Activated naive CD4-positive, alpha-beta T cell treated with anti-CD3 and anti-CD28 coated beads, Interleukin-2, amount 50 U/mL, for 72 hours (primary cell): ENCODE measurements at regions not wholly inside any gene's neighbourhood (a gene's known extent, or its start where the extent isn't known, plus 50 kb on each side); places are given as distances from the start of the nearest gene placed in this dataset.

Experiments used
- ATAC-seq, 2 donors: fragments of 150-1000 bp; cut with Tn5 transposase; 2 replicates each; pipeline ENCODE4 v1.10.0; 2021; ENCODE audit warnings: mild to moderate bottlenecking in 2 of 2, moderate library complexity in 2 of 2
- DNase-seq, 2 donors: peaks; one replicate each; pipeline ENCODE4 v3.0.0; 2021 to 2022; ENCODE audit warnings: low spot score in 2 of 2
- H3K27ac Mint-ChIP-seq, 2 donors: one replicate each; pipeline ENCODE4 v1.8.0; 2022; ENCODE audit warnings: mild to moderate bottlenecking in 2 of 2, mixed read lengths in 2 of 2
- H3K36me3 Mint-ChIP-seq, 2 donors: one replicate each; pipeline ENCODE4 v1.8.0; 2022; ENCODE audit warnings: mixed read lengths in 2 of 2
- H3K9me3 Mint-ChIP-seq, 2 donors: one replicate each; pipeline ENCODE4 v1.8.0; 2022; ENCODE audit warnings: mixed read lengths in 2 of 2

- ATAC-seq (no peak), DNase-seq (no peak)
- Mint-ChIP-seq H3K36me3 (no peaks in the 10 kb centered on the region), H3K27ac (no peak overlapping the region), H3K9me3 (no peaks in the 10 kb centered on the region)
Observed at GRCh38 chr2:151165105-151165684, 96.5 kb downstream of the RBM43 start.

GRCh38 chr2:151161821-151162551 lies 99.7 kb downstream of the RBM43 start:
- H3K27ac Mint-ChIP-seq, result no peak overlapping the region
- ATAC-seq (no peak), DNase-seq (no peak)
- no peaks in the 10 kb centered on the region for H3K36me3 Mint-ChIP-seq
- no peaks in the 10 kb centered on the region for H3K9me3 Mint-ChIP-seq

GRCh38 chr2:151159109-151159662 lies 102.5 kb downstream of the RBM43 start:
- DNase-seq, result no peak
- ATAC-seq, result no peak
- no peaks in the 10 kb centered on the region for H3K9me3 Mint-ChIP-seq
- no peaks in the 10 kb centered on the region for H3K36me3 Mint-ChIP-seq
- H3K27ac Mint-ChIP-seq, result no peak overlapping the region

- DNase-seq (no peak), ATAC-seq (no peak)
- Mint-ChIP-seq H3K27ac (no peak overlapping the region), H3K9me3 (no peaks in the 10 kb centered on the region), H3K36me3 (no peaks in the 10 kb centered on the region)
Observed at GRCh38 chr2:151157000-151157735, 104.5 kb downstream of the RBM43 start.

- DNase-seq (no peak), ATAC-seq (no peak)
- no peaks in the 10 kb centered on the region for H3K9me3 Mint-ChIP-seq
- no peaks in the 10 kb centered on the region for H3K36me3 Mint-ChIP-seq
- H3K27ac Mint-ChIP-seq, result no peak overlapping the region
Observed at GRCh38 chr2:151156431-151156830, 105.2 kb downstream of the RBM43 start.

- ATAC-seq (no peak), DNase-seq (no peak)
- Mint-ChIP-seq H3K27ac (no peak overlapping the region), H3K36me3 (no peaks in the 10 kb centered on the region), H3K9me3 (no peaks in the 10 kb centered on the region)
Observed at GRCh38 chr2:151153601-151154000, 108.1 kb downstream of the RBM43 start.

- no peak for DNase-seq
- no peaks in the 10 kb centered on the region for H3K9me3 Mint-ChIP-seq
- ATAC-seq, result no peak
- no peak overlapping the region for H3K27ac Mint-ChIP-seq
- no peaks in the 10 kb centered on the region for H3K36me3 Mint-ChIP-seq
Observed at GRCh38 chr2:151150331-151151320, 111.0 kb downstream of the RBM43 start.

GRCh38 chr2:151138507-151138906 lies 123.2 kb downstream of the RBM43 start:
- H3K36me3 Mint-ChIP-seq, result no peaks in the 10 kb centered on the region
- DNase-seq (no peak), ATAC-seq (no peak)
- no peak overlapping the region for H3K27ac Mint-ChIP-seq
- H3K9me3 Mint-ChIP-seq, result no peaks in the 10 kb centered on the region

GRCh38 chr2:151137526-151137925 lies 124.1 kb downstream of the RBM43 start:
- ATAC-seq (no peak), DNase-seq (no peak)
- H3K9me3 Mint-ChIP-seq, result no peaks in the 10 kb centered on the region
- H3K36me3 Mint-ChIP-seq, result no peaks in the 10 kb centered on the region
- no peak overlapping the region for H3K27ac Mint-ChIP-seq

- Mint-ChIP-seq H3K27ac (no peak overlapping the region), H3K9me3 (no peaks in the 10 kb centered on the region), H3K36me3 (no peaks in the 10 kb centered on the region)
- DNase-seq (no peak), ATAC-seq (no peak)
Observed at GRCh38 chr2:151120011-151120410, 141.7 kb downstream of the RBM43 start.

GRCh38 chr2:151119374-151119773 lies 142.3 kb downstream of the RBM43 start:
- H3K9me3 Mint-ChIP-seq, result no peaks in the 10 kb centered on the region
- ATAC-seq, result no peak
- DNase-seq, result no peak
- no peaks in the 10 kb centered on the region for H3K36me3 Mint-ChIP-seq
- H3K27ac Mint-ChIP-seq, result no peak overlapping the region

GRCh38 chr2:151118269-151118668 lies 143.4 kb downstream of the RBM43 start:
- Mint-ChIP-seq H3K36me3 (no peaks in the 10 kb centered on the region), H3K27ac (no peak overlapping the region), H3K9me3 (no peaks in the 10 kb centered on the region)
- DNase-seq (no peak), ATAC-seq (no peak)

- H3K27ac Mint-ChIP-seq, result no peak overlapping the region
- H3K36me3 Mint-ChIP-seq, result no peaks in the 10 kb centered on the region
- no peak for ATAC-seq
- no peak for DNase-seq
- H3K9me3 Mint-ChIP-seq, result no peaks in the 10 kb centered on the region
Observed at GRCh38 chr2:151114874-151115273, 146.8 kb downstream of the RBM43 start.

- H3K9me3 Mint-ChIP-seq, result no peaks in the 10 kb centered on the region
- no peaks in the 10 kb centered on the region for H3K36me3 Mint-ChIP-seq
- no peak for DNase-seq
- no peak for ATAC-seq
- H3K27ac Mint-ChIP-seq, result no peak overlapping the region
Observed at GRCh38 chr2:151113318-151113717, 148.3 kb downstream of the RBM43 start.

GRCh38 chr2:151111599-151112278 lies 149.9 kb downstream of the RBM43 start:
- ATAC-seq (peak; percentile 60 to 87), DNase-seq (no peak)
- Mint-ChIP-seq H3K27ac (no peak overlapping the region), H3K9me3 (no peaks in the 10 kb centered on the region), H3K36me3 (no peaks in the 10 kb centered on the region)
